Stimulated activated CD4-positive, alpha-beta T cell treated with anti-CD3 and anti-CD28 coated beads, Interleukin-2, amount 100 ng/mL, for 48 hours (primary cell): ENCODE measurements at regions not wholly inside any gene's neighbourhood (a gene's known extent, or its start where the extent isn't known, plus 50 kb on each side); places are given as distances from the start of the nearest gene placed in this dataset.
"Not testable (repeated sequence)": the region's sequence is repeated elsewhere in the genome, so short reads cannot be mapped to it uniquely, and the experiment has no call there.

Experiments used
- DNase-seq, 2 donors: peaks; one replicate each; pipeline ENCODE4 v3.0.0-alpha.2; 2020

DNA sequence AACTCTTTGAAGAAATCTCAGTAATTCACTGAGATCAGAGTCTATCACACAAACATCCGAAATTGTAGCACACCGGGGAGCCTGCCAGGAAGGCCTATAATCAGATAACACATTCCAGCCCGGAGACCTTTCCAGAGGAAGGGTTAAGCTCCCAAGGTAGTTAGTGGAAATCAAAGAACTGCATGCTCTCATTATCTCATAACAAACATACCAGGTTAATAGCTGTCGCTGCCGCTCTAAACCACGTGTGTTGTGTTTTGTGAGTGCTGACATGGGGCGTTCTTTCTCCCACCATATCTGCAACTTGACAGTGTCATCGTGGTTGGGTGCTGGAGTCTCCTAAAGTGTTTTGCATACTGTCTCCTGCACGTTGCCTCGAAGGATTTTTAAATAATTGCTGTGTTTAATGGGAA is 120.7 kb upstream of the CARD11 start:
- no peak for DNase-seq

DNA sequence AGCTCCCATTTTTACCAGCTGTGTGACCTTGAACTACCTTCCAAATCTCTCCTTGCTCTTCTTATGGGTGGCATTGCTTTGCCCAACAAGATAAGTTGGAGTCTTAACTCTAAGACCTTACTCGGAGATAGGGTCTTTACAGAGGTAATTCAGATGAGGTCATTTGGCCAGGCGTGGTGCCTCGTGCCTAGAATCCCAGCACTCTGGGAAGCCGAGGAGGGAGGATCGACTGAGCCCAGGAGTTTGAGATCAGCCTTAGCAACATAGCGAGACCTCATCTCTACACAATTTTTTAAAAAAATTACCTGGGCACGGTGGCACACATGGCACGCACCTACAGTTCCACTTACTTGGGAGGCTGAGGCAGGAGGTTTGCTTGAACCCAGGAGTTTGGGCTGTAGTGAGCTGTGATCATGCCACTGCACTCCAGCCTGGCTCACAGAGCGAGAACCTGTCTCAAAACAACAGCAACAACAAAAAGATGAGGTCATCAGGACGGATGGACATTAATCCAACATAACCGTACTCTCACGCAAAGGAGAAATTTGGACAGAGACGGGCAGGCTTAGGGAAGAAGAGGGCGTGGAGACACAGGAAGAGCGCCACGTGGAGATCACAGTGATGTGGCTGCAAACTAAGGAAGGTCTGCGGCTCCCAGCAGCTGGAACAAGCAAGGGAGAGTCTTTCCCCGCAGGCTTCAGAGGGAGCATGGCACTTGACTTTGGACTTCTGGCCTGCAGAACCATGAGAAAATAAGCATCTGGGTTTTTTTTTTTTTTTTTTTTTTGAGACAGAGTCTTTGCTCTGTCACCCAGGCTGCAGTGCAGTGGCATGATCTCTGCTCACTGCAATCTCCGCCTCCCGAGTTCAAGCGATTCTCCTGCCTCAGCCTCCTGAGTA is 122.3 kb upstream of the CARD11 start:
- no peak for DNase-seq

DNA sequence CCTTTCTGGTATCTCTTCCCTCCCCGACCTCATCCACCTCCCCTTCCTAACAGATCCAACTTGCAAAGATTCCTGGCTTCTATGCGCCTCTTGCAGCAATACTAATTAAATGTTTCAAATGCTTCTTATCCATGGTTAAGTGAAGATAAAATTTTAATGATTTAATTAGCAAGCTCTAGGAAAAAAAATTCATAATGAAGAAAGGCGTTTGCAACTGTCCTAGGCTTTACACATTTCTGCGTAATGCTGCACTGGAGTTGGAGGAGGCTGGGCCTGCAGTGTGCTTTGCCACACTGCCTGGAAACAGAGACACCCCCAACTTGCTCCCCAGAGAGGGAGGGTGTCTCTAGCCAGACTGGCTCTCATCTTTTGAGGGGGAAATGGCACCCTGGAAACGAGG is 123.9 kb upstream of the CARD11 start:
- DNase-seq, result no peak

DNA sequence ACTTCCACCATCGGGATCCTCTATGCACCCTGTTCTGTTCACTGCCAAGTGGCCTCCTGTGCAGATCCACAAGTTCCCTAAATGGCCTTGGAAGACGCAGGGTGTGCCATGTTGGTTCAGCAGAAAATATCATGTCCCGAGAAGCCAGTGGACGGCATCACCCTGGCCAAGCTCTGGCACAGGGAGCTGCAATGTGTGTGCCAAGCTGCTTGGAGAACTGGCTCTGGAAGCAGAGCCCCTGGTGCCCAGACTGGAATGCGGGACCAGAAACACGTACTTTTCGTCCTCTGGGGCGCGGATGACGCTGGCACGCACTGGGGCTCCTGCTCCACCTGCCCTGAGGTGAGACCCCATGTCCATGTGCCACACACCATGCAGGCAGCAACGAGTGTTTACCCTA is 124.7 kb upstream of the CARD11 start:
- DNase-seq, result no peak

DNA sequence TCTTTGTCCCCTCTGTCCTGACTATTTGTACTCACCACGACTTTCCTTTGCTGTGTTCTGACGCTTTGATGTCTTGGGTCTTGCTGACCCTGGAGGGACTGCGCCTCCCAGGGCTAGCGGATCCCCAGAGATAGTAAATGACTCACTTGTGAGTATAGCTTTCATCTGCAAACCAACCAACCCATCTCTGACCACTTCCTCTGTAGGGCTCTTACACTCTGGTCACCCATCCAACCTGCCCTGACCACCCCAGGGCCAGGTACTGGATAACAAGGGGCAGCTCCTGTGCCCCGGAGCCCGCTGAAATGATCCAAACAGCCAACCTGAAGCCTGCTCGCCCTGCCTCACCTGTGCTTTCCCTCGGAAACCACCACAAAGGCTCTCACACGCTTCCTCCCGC is 125.2 kb upstream of the CARD11 start:
- DNase-seq, result no peak

DNA sequence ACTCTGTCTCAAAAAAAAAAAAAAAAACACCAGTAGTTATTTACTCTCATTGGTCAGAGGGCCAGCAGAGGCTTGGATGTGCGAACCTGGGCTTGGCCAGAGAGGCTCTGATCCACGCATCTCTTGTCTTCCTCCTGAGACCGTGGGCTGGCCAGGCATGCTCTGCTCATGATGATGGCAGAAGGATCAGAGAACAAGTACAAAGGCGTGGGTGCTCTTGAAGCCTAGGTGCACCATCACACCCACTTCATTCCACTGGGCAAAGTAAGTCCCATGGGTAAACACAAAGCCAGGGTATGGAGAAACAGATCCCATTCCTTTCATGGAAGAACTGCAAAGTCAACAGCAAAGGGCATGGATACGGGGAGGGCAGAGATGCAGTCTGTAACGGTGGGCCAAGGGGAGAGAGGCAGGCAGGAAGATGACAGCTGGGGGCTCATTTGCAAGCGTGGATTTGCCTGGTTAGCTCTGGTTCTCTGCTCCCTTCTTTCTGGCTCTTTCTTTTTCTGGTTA is 128.2 kb upstream of the SDK1 start:
- DNase-seq, result no peak

DNA sequence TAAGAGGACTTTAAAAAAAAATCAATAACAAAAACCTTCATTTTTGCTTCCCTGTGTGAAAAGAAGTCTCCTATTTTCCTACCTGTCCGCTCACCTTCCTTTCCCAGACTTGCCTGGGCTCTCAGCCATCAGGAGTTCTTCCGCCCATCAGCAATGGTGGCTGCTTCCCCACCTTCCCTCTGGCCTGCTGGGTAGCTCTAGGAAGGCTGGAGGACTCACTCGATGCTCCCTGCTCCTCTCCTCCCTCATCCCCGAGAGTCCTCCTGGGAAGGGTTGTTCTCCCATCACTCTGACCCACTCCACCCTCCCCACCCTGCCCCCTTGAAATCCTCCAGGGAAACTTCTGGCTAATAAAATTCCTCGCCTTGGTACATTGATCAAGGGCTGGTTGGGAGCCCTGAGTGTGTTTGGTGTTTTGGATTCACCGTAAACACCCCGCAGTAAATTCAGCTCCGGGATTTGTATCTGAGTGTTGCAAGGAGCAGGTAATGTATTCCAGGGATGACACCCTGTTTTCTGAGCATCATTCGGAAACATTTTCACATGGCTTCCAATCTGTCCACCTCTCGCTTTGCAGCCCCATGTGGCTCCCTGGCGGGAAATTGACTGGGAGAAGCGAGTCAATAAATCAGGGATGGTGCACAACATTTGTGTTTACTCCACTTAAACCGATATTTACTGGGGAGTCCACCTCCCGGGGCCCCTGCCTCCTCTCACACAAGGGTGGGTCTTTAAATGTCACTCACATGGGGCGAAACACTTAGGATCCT is 126.4 kb upstream of the SDK1 start:
- no peak for DNase-seq

DNA sequence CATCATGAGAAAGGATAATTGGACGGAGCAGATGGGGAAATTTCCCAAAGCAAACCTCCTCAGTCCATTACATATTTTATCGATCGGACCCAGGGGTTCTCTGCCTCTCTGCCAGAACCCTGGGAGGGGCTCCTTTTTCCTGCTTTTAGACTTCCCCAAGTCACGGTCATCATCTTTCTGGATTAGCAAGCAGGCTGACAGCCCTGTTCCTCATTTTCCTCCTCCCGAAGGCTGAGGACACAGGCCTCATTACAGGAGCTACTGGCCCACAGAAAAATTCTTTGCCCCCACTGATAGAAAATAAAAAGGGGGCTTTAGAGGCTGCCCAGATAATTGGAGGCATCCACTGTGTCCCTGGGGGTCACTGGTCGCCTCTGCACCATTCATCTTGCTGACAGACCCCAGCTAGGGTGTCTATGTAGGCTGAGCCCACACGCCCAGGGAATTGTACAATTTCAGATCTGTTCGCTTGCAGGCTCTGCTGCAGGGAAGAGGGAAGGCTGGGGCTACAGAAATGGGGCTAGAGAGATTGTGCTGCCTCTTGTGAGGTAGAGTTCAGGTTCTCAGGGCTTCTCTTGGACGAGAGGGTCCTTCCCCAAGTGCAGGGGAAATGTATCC is 125.7 kb upstream of the SDK1 start:
- DNase-seq, result no peak

DNA sequence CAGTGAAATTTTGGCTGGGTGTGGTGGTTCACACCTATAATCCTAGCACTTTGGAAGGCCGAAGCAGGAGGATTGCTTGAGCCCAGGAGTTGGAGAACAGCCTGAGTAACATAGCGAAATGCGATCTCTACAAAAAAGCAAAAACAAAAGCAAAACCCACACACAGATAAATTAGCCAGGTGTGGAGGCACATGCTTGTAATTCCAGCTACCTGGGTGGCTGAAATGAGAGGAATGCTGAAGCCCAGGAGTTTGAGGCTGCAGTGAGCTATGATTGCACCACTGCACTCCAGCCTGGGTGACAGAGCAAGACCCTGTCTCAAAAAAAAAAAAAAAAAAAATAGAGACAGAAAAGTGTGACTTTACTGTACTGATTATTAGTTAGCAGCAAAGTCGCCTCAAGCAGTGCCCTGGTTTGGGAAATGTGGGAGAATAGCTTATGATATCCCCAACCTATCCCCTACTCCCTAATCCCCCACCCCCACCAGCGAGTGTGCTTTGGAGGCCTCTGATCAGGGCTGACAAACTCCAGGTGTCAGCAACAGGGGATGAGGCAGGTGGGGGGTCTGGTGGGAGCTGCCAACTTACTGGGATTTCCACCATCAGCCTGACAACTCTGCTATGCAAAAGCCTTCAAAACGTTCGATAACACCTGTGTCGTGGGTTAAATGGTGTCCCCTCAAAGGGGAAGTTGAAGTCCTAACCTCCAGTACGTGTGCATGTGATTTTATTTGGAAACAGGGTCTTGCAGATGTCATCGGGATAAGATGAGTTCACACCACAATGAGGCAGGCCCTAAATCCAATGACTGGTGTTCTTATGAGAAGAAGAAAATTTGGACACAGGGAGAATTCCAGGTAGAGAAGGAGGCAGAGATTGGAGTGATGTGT is 124.7 kb upstream of the SDK1 start:
- DNase-seq, result no peak

DNA sequence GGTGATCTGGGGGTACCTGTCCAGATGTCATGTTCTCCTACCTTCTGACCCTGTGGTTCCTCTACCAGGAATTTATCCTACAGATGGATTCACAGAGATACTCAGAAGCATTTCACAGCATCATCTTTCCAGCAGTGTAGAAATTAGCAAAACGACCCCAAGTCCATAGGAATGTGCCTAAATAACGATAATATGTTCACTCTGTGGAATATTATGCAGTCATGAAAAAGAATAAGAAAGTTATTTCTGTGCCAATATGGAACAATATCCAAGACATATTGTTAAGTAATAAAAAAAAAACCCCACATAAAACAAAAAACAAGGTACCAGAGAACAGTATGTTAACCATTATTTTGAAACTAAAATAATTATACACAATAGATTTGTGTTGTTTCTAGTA is 123.8 kb upstream of the SDK1 start:
- no peak for DNase-seq

DNA sequence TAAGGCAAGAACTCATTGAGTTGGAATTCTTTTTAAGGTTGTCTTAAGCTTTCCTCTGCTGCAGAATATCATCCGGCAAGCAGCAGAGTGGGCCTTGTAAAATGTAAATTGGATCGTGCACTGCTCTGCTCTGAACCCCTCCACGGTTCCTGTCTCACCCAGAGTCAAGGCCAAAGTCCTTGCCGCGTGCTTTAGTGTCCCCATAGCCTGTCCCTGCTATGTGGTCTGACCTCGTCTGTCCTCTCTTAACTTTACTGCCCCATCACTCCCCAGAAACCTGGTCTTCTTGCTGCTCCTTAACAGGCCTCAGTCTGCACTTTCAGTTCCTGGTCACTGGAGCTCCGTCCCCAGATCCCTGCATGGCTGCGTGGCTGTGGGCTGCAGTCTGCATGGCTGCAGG is 121.6 kb upstream of the SDK1 start:
- DNase-seq, result no peak

DNA sequence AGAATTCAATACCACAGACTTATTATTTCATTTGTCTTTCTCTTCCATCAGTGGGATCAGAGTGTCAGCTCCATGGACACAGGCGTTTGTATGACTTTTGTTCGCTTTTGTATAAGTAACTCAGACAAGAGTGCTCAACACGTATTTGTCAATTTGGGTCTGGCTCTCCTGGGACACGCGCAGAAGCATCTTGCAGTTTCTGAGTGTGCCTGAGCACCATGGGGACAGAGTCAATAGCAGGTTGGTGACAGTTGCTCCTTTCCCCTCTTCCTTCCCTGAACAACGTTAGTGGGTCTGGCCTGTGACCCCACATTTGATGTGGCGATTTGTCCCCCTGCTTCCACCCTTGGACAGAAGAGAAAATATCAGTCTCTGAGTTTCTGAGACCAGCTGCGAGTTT is 120.4 kb upstream of the SDK1 start:
- no peak for DNase-seq

DNA sequence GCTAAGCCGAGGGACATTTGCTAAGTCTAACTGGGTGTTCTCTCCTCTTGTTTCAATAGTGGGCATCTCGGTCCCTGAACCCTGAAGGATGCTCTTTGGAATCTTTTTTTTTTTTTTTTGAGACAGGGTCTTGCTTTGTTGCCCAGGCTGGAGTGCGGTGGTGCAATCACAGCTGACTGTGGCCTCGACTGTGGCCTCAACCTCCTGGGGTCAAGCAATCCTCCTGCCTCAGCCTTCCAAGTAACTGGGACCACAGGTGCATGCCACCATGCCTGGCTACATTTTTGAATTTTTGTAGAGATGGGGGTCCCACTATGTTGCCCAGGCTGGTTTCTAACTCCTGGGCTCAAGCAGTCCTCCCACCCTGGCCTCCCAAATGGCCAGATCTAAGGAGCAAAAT is 119.0 kb upstream of the SDK1 start:
- not testable (repeated sequence) for DNase-seq

DNA sequence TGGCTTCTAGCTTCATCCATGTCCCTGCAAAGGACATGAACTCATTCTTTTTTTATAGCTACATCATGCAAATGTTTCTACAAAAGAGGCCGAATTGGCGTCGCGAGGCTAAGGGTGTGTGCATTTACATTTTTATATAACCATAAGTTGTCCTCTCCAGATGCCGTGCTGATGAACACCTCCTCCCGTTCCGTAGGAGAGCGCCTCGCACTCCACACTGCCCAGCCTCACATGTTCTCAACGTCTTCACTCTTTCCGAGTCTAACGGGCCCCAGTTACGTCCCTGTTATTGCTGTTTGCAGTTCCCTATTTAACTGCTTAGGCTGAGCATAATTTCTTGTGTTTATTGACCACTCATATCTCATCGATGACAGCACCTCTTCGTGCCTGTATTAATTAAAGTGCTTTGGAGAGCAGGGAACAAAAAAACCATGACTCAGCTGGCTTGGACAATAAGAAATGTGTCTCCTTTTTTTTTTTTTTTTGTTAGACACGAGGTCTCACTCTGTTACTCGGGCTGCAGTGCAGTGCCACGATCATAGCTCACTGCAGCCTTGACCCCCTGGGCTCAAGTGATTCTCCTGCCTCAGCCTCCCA is 113.5 kb upstream of the SDK1 start:
- DNase-seq, result no peak

DNA sequence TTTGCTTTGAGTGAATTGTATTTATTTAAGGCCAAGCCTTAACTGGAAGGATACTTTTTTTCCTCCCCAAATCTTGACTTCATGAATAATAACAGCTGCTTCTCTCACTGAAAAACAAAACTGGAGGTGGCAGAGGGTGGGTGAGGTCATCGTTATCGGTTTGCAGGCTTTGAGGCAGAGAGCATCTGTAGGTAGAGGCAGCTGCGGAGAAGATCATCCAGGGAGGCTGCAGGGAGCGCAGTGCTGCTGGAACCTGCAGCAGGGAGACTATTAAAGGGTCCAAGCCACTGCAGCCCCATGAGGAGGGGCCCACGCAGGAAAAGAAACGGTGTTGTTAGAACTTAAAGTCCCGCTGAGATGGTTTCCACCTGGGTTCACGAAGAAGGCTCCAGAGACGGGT is 112.1 kb upstream of the SDK1 start:
- no peak for DNase-seq

DNA sequence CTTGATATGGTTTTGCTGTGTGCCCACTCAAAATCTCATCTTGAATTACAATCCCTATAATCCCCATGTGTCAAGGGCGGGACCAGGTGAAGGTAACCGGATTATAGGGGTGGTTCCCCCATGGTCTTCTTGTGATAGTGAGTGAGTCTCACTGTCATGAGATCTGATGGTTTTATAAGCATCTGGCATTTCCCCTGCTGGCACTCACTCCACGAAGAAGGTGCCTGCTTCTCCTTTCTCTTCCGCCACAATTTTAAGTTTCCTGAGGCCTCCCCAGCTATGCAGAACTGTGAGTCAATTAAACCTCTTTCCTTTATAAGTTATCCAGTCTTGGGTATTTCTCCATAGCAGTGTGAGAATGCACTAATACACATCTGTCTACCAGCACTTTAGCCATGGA is 109.5 kb upstream of the SDK1 start:
- DNase-seq, result no peak

DNA sequence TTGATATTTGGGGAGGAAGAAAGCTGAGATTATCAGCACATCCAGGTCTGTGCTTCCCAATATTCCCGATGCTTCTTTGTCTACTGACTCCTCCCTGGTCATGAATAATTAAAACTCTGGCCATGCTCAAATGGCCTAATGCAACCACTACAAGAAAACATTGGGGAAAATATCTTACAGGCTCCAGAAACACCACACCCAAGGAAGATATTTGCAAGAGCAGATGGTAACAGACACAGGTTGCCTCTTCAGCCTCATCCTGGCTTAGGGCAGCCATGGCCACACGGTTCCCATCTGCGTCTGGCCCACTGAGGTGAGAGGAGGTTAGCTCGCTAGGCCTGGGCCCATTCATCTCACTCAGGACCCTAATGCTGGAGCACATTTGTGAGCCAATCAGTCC is 108.4 kb upstream of the SDK1 start:
- DNase-seq, result no peak

DNA sequence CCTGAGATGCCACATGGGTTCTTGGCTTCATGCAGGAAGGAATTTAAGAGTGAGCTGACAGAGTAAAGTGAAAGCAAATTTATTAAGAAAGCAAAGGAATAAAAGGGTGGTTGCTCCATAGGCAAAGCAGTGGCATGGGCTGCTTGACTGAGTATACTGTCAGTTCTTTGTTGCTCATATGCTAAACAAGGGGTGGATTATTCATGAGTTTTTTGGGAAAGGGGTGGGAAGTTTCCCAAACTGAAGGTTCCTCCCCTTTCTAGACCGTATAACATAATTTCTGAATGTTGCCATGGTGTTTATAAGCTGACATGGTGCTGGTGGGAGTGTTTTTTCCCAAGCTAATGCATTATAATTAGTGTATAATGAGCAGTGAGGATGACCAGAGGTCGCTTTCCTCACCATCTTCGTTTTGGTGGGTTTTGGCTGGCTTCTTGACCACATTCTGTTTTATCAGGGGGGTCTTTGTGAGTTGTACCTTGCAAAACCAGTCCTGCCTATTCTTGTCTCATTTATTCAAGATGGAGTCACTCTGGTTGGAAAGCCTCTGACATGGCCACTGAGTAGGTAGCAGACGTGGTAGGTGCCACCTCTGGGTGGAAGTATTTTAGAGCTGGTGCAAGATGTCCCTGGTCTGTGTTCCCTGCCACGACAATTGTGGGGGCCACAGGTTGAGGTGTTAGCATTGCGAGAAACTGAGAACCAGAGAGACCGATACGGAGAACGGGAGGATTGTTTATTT is 107.5 kb upstream of the SDK1 start:
- no peak for DNase-seq

DNA sequence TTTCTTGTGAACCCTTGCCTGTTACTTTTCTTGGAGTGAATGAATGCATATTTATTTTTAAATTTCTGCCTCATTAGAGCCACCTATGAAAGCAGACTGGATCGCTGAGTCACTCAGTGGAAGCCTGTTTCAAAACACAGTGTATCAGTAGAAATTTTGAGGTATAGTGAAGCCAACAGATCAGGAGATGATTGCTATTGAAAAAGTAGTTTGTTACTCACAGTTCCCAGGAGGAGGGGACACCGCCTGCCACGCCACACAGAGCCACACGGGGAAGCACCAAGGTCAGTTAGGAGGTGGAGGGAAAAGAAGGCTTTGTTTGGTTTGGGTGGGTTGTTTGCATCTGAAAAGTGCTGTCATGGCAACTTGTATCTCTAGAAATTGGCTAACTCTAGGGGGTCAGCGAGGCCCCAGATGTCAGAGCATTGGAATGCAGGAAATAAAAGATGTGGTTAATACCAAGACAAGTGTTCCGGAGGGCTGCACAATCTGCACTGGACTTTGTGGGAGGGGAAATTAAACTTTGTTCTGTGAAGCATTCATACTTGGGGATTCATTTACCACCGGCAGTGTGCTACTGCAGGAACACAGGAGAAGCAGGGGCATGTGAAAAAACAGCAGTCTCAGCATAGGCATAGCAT is 106.4 kb upstream of the SDK1 start:
- no peak for DNase-seq

DNA sequence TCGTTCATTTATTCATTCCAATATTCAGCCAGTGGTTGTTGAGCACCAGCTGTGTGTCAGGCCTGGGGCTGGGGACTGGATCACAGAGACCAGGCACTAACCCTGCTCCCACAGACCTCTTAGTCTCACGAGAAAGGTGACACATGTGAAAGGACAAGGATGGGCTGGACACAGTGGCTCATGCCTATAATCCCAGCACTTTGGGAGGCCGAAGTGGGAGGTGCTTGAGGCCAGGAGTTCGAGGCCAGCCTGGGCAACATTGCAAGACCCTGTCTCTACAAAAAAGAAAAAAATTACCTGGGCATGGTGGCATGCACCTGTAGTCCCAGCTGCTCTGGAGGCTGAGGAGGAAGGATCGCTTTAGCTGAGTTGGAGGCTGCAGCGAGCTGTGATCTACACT is 105.9 kb upstream of the SDK1 start:
- no peak for DNase-seq
